Ishikawa (cell line): ENCODE measurements at regions not wholly inside any gene's neighbourhood (a gene's known extent, or its start where the extent isn't known, plus 50 kb on each side); places are given as distances from the start of the nearest gene placed in this dataset.
A peak's percentile ranks its signal among the peaks of the same experiment; 100 is the strongest.

ENCODE experiments used
- CEBPB ChIP-seq: IDR thresholded peaks from 2 replicates; pipeline ENCODE4 v1.6.1; 2012
- CREB1 ChIP-seq: IDR thresholded peaks from 2 replicates; pipeline ENCODE4 v1.6.1; 2012; ENCODE audit warnings: low read depth
- EGR1 ChIP-seq: IDR thresholded peaks from 2 replicates; pipeline ENCODE4 v1.6.1; 2012
- EP300 ChIP-seq: IDR thresholded peaks from 2 replicates; pipeline ENCODE4 v1.6.1; 2012; ENCODE audit warnings: borderline replicate concordance
- FOXM1 ChIP-seq: IDR thresholded peaks from 2 replicates; pipeline ENCODE4 v1.6.1; 2012; ENCODE audit warnings: low read depth, borderline replicate concordance
- MAX ChIP-seq: IDR thresholded peaks from 2 replicates; pipeline ENCODE4 v1.6.1; 2012
- NFIC ChIP-seq: IDR thresholded peaks from 2 replicates; pipeline ENCODE4 v1.6.1; 2012
- RAD21 ChIP-seq: IDR thresholded peaks from 2 replicates; pipeline ENCODE4 v1.6.1; 2012; ENCODE audit warnings: low read depth
- TAF1 ChIP-seq: IDR thresholded peaks from 2 replicates; pipeline ENCODE4 v1.6.1; 2012; ENCODE audit warnings: low read depth, mild to moderate bottlenecking
- TCF12 ChIP-seq: IDR thresholded peaks from 2 replicates; pipeline ENCODE4 v1.6.1; 2012; ENCODE audit warnings: low read depth
- TEAD4 ChIP-seq: IDR thresholded peaks from 2 replicates; pipeline ENCODE4 v1.6.1; 2012
- YY1 ChIP-seq: IDR thresholded peaks from 2 replicates; pipeline ENCODE4 v1.6.1; 2012; ENCODE audit warnings: low read depth
- ZBTB7A ChIP-seq: IDR thresholded peaks from 2 replicates; pipeline ENCODE4 v1.6.1; 2012; ENCODE audit warnings: low read depth
- TF ChIP-seq, protein P1 (sequence below): IDR thresholded peaks from 2 replicates; pipeline ENCODE4 v1.6.1; 2012
- TF ChIP-seq, protein P2 (sequence below): IDR thresholded peaks from 2 replicates; pipeline ENCODE4 v1.6.1; 2012; ENCODE audit warnings: low read depth, mild to moderate bottlenecking

DNA sequence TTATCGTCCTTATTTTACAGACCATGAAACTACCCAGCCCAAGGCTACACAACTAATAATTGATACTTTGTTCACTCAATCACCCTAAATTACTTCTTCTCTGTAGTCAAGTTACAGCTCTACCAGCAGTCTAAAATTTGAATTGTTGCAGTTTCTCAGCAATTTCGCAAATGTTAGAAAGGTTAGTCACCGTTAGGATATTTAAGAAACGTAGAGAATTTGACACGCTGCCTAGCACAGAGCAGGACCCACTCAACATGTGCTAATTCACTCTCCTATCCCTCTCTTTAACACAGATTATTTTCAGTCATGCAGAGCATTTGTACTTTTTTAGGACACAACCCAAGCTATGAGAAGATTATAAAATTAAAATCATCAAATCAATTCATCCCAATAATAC is 771.1 kb upstream of the LUZP2 start:
- TF ChIP-seq, protein P1, sequence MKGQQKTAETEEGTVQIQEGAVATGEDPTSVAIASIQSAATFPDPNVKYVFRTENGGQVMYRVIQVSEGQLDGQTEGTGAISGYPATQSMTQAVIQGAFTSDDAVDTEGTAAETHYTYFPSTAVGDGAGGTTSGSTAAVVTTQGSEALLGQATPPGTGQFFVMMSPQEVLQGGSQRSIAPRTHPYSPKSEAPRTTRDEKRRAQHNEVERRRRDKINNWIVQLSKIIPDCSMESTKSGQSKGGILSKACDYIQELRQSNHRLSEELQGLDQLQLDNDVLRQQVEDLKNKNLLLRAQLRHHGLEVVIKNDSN: no peak
- TF ChIP-seq, protein P2, sequence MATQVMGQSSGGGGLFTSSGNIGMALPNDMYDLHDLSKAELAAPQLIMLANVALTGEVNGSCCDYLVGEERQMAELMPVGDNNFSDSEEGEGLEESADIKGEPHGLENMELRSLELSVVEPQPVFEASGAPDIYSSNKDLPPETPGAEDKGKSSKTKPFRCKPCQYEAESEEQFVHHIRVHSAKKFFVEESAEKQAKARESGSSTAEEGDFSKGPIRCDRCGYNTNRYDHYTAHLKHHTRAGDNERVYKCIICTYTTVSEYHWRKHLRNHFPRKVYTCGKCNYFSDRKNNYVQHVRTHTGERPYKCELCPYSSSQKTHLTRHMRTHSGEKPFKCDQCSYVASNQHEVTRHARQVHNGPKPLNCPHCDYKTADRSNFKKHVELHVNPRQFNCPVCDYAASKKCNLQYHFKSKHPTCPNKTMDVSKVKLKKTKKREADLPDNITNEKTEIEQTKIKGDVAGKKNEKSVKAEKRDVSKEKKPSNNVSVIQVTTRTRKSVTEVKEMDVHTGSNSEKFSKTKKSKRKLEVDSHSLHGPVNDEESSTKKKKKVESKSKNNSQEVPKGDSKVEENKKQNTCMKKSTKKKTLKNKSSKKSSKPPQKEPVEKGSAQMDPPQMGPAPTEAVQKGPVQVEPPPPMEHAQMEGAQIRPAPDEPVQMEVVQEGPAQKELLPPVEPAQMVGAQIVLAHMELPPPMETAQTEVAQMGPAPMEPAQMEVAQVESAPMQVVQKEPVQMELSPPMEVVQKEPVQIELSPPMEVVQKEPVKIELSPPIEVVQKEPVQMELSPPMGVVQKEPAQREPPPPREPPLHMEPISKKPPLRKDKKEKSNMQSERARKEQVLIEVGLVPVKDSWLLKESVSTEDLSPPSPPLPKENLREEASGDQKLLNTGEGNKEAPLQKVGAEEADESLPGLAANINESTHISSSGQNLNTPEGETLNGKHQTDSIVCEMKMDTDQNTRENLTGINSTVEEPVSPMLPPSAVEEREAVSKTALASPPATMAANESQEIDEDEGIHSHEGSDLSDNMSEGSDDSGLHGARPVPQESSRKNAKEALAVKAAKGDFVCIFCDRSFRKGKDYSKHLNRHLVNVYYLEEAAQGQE: no peak
- TF ChIP-seq FOXM1 (no peak), EGR1 (no peak), CEBPB (no peak), MAX (no peak), TEAD4 (no peak), CREB1 (no peak), ZBTB7A (no peak), RAD21 (no peak), TAF1 (no peak), NFIC (no peak)

DNA sequence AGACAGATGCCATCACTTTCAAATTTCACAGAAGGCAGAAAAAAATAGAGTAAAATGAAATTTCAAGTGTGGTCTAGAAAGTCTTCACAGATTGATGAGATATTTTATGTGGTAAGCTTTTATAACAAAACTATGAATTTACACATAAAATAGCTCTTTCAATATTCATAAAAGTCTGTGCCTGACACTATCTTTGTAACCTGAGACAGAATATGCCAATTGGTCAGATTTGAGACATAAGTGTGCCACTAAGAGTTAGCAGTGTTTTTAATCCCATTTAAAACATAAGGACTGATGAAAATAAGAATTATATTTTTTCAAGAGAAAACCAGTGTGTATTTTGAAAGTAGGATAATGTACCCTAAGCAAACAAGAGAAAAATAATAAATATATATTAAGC is 769.5 kb upstream of the LUZP2 start:
- TF ChIP-seq, protein P2: no peak
- no peak for TF ChIP-seq TAF1
- TF ChIP-seq EGR1: no peak

- TF ChIP-seq CREB1: no peak
- TF ChIP-seq TEAD4: peak; percentile 64
- TF ChIP-seq EP300: peak; percentile 20; the same call in 1 of the 2 replicates
- TF ChIP-seq RAD21: no peak
- TF ChIP-seq MAX: no peak
- TF ChIP-seq YY1: no peak
- TF ChIP-seq TAF1: no peak
- TF ChIP-seq TCF12: 0 out of 2 replicates have a peak, but pooled peaks have one; percentile 29
- no peak for TF ChIP-seq FOXM1
- no peak for TF ChIP-seq EGR1
Observed at GRCh38 chr11:23727794-23728193, 769.1 kb upstream of the LUZP2 start.

- TF ChIP-seq YY1 (no peak), TEAD4 (no peak), TCF12 (no peak), FOXM1 (no peak), CEBPB (no peak), RAD21 (no peak), EGR1 (no peak), MAX (no peak), TAF1 (no peak), ZBTB7A (no peak), NFIC (no peak), CREB1 (no peak), EP300 (no peak)
- TF ChIP-seq, protein P2: no peak
- TF ChIP-seq, protein P1: no peak
Observed at GRCh38 chr11:23729088-23729487, 767.8 kb upstream of the LUZP2 start.
